Parathyroid adenoma (tissue), 2 donors: ENCODE measurements at regions not wholly inside any gene's neighbourhood (a gene's known extent, or its start where the extent isn't known, plus 50 kb on each side); places are given as distances from the start of the nearest gene placed in this dataset.

ENCODE experiments used
- H2AFZ ChIP-seq: fragments of 300-600 bp; sonication (generic); one replicate; pipeline ENCODE4 v1.7.0; 2017; ENCODE audit warnings: antibody characterized with exemption, mild to moderate bottlenecking
- H3K27ac ChIP-seq: fragments of 300-600 bp; sonication (generic); one replicate; pipeline ENCODE4 v1.7.0; 2017
- H3K27me3 ChIP-seq: fragments of 300-600 bp; sonication (generic); one replicate; pipeline ENCODE4 v1.7.0; 2017; ENCODE audit warnings: low read length; ENCODE audit not compliant: control insufficient read depth, insufficient read depth
- H3K36me3 ChIP-seq: fragments of 300-600 bp; sonication (generic); one replicate; pipeline ENCODE4 v1.7.0; 2017; ENCODE audit warnings: low read length; ENCODE audit not compliant: control insufficient read depth, insufficient read depth
- H3K4me1 ChIP-seq: fragments of 300-600 bp; sonication (generic); one replicate; pipeline ENCODE4 v1.7.0; 2017; ENCODE audit warnings: control low read depth
- H3K4me2 ChIP-seq: fragments of 300-600 bp; sonication (generic); one replicate; pipeline ENCODE4 v1.7.0; 2017; ENCODE audit warnings: low read length
- H3K4me3 ChIP-seq: fragments of 300-600 bp; sonication (generic); one replicate; pipeline ENCODE4 v1.7.0; 2017; ENCODE audit warnings: low read depth, low read length
- H3K79me2 ChIP-seq: fragments of 300-600 bp; sonication (generic); one replicate; pipeline ENCODE4 v1.7.0; 2017; ENCODE audit warnings: control low read depth
- H3K9ac ChIP-seq: fragments of 300-600 bp; sonication (generic); one replicate; pipeline ENCODE4 v1.7.0; 2017; ENCODE audit warnings: mild to moderate bottlenecking
- H3K9me3 ChIP-seq: fragments of 300-600 bp; sonication (generic); one replicate; pipeline ENCODE4 v1.7.0; 2017; ENCODE audit warnings: low read length; ENCODE audit not compliant: control insufficient read depth
- TF ChIP-seq, protein P1 (sequence below): fragments of 300-600 bp; sonication (generic); IDR thresholded peaks from one replicate; pipeline ENCODE4 v1.7.0; 2017; ENCODE audit warnings: antibody characterized with exemption, mild to moderate bottlenecking
- donor health status: primary hyperparathyroidism.

DNA sequence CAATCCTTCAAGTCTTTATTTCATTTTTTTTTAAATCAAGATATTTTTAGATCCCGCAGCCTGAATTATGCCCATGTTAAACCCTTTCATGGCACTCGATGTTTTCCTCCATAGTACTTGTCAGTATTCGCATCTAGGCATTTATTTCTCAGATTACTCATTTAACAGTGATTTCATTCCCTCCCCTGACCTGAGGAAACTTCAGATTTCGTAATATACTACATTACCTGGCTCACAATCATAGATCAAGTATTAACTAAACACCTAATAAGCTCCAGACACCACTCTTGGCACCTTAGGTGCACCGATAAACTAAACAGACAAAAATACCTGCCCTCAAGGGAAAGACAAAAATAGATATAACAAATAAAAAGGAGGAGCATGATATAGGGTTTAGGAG, 413.2 kb upstream of the GJE1 start:
- Histone ChIP-seq H3K79me2 (no peaks in the 10 kb centered on the region), H2AFZ (no peak overlapping the region), H3K4me2 (no peak overlapping the region), H3K27me3 (no peaks in the 10 kb centered on the region), H3K36me3 (no peaks in the 10 kb centered on the region), H3K4me1 (no peaks in the 10 kb centered on the region), H3K4me3 (no peak overlapping the region), H3K9ac (no peak overlapping the region), H3K9me3 (no peaks in the 10 kb centered on the region), H3K27ac (no peak overlapping the region)
- TF ChIP-seq, protein P1, sequence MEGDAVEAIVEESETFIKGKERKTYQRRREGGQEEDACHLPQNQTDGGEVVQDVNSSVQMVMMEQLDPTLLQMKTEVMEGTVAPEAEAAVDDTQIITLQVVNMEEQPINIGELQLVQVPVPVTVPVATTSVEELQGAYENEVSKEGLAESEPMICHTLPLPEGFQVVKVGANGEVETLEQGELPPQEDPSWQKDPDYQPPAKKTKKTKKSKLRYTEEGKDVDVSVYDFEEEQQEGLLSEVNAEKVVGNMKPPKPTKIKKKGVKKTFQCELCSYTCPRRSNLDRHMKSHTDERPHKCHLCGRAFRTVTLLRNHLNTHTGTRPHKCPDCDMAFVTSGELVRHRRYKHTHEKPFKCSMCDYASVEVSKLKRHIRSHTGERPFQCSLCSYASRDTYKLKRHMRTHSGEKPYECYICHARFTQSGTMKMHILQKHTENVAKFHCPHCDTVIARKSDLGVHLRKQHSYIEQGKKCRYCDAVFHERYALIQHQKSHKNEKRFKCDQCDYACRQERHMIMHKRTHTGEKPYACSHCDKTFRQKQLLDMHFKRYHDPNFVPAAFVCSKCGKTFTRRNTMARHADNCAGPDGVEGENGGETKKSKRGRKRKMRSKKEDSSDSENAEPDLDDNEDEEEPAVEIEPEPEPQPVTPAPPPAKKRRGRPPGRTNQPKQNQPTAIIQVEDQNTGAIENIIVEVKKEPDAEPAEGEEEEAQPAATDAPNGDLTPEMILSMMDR, result no peak

GRCh38 chr6:141705431-141705830, 427.3 kb upstream of the GJE1 start:
- no peak overlapping the region for H2AFZ ChIP-seq
- no peak overlapping the region for H3K4me3 ChIP-seq
- H3K4me2 ChIP-seq, result no peak overlapping the region
- TF ChIP-seq, protein P1, result no peak
- no peak overlapping the region for H3K9ac ChIP-seq
- H3K9me3 ChIP-seq, result no peaks in the 10 kb centered on the region
- H3K4me1 ChIP-seq, result no peaks in the 10 kb centered on the region
- H3K36me3 ChIP-seq, result no peaks in the 10 kb centered on the region
- no peak overlapping the region for H3K27ac ChIP-seq
- H3K27me3 ChIP-seq, result no peaks in the 10 kb centered on the region
- no peaks in the 10 kb centered on the region for H3K79me2 ChIP-seq

- no peak overlapping the region for H3K4me2 ChIP-seq
- no peak overlapping the region for H3K9ac ChIP-seq
- no peaks in the 10 kb centered on the region for H3K27me3 ChIP-seq
- TF ChIP-seq, protein P1, result no peak
- no peak overlapping the region for H2AFZ ChIP-seq
- H3K79me2 ChIP-seq, result no peaks in the 10 kb centered on the region
- no peaks in the 10 kb centered on the region for H3K9me3 ChIP-seq
- H3K4me3 ChIP-seq, result no peak overlapping the region
- H3K27ac ChIP-seq, result no peak overlapping the region
- H3K36me3 ChIP-seq, result no peaks in the 10 kb centered on the region
- no peaks in the 10 kb centered on the region for H3K4me1 ChIP-seq
Measured at GRCh38 chr6:141704151-141704550, 428.6 kb upstream of the GJE1 start.

- Histone ChIP-seq H3K4me1 (no peaks in the 10 kb centered on the region), H3K9ac (no peak overlapping the region), H3K27me3 (no peaks in the 10 kb centered on the region), H3K79me2 (no peaks in the 10 kb centered on the region), H3K9me3 (no peaks in the 10 kb centered on the region), H3K4me2 (no peak overlapping the region), H3K27ac (no peak overlapping the region), H3K36me3 (no peaks in the 10 kb centered on the region), H3K4me3 (no peak overlapping the region), H2AFZ (no peak overlapping the region)
- TF ChIP-seq, protein P1, result no peak
Measured at GRCh38 chr6:141701732-141702131, 431.0 kb upstream of the GJE1 start.

- no peak overlapping the region for H3K27ac ChIP-seq
- no peaks in the 10 kb centered on the region for H3K27me3 ChIP-seq
- H3K4me3 ChIP-seq, result no peak overlapping the region
- H3K4me2 ChIP-seq, result no peak overlapping the region
- no peaks in the 10 kb centered on the region for H3K36me3 ChIP-seq
- no peaks in the 10 kb centered on the region for H3K4me1 ChIP-seq
- TF ChIP-seq, protein P1, result no peak
- no peaks in the 10 kb centered on the region for H3K9me3 ChIP-seq
- no peaks in the 10 kb centered on the region for H3K79me2 ChIP-seq
- no peak overlapping the region for H3K9ac ChIP-seq
- no peak overlapping the region for H2AFZ ChIP-seq
Measured at GRCh38 chr6:141700819-141701218, 431.9 kb upstream of the GJE1 start.
